ENCODE measurements at regions not wholly inside any gene's neighbourhood (a gene's known extent, or its start where the extent isn't known, plus 50 kb on each side); places are given as distances from the start of the nearest gene placed in this dataset.
A peak's percentile ranks its signal among the peaks of the same experiment; 100 is the strongest.
"Not testable (repeated sequence)": the region's sequence is repeated elsewhere in the genome, so short reads cannot be mapped to it uniquely, and the experiment has no call there.

GRCh38 chr12:104888481-104888880 lies 69.6 kb downstream of the SLC41A2 start:
- no peaks in the 10 kb centered on the region for H3K9me3 ChIP-seq
- intact Hi-C loops (cut with DNase I) = no loop called here
- TF ChIP-seq POLR2A (IDR thresholded peaks at IDR 0.05) = no peak
- TF ChIP-seq CTCF (IDR thresholded peaks at IDR 0.05) = no peak
- no peak for TF ChIP-seq POLR2AphosphoS5 (IDR thresholded peaks at IDR 0.05; ENCODE audit: insufficient read depth in 1 of 2, low read depth in 1 of 2)
- no peaks in the 10 kb centered on the region for H3K4me1 ChIP-seq
- H3K27ac ChIP-seq = no peak overlapping the region
- DNase-seq (ENCODE audit: extremely low spot score in 2 of 2) = no peak
- H3K36me3 ChIP-seq = no peaks in the 10 kb centered on the region
- H3K4me3 ChIP-seq = no peak overlapping the region
- no peaks in the 10 kb centered on the region for H3K27me3 ChIP-seq

- Histone ChIP-seq H3K4me1 (no peaks in the 10 kb centered on the region), H3K9me3 (no peaks in the 10 kb centered on the region), H3K27ac (no peak overlapping the region), H3K27me3 (no peaks in the 10 kb centered on the region), H3K4me3 (no peak overlapping the region), H3K36me3 (no peaks in the 10 kb centered on the region)
- no peak for DNase-seq (ENCODE audit: extremely low spot score in 2 of 2)
- TF ChIP-seq POLR2A (IDR thresholded peaks at IDR 0.05) (no peak), CTCF (IDR thresholded peaks at IDR 0.05) (no peak), POLR2AphosphoS5 (IDR thresholded peaks at IDR 0.05; ENCODE audit: insufficient read depth in 1 of 2, low read depth in 1 of 2) (no peak)
- intact Hi-C loops (cut with DNase I) = no loop called here
Observed at GRCh38 chr12:104887452-104887851, 70.6 kb downstream of the SLC41A2 start.

DNA sequence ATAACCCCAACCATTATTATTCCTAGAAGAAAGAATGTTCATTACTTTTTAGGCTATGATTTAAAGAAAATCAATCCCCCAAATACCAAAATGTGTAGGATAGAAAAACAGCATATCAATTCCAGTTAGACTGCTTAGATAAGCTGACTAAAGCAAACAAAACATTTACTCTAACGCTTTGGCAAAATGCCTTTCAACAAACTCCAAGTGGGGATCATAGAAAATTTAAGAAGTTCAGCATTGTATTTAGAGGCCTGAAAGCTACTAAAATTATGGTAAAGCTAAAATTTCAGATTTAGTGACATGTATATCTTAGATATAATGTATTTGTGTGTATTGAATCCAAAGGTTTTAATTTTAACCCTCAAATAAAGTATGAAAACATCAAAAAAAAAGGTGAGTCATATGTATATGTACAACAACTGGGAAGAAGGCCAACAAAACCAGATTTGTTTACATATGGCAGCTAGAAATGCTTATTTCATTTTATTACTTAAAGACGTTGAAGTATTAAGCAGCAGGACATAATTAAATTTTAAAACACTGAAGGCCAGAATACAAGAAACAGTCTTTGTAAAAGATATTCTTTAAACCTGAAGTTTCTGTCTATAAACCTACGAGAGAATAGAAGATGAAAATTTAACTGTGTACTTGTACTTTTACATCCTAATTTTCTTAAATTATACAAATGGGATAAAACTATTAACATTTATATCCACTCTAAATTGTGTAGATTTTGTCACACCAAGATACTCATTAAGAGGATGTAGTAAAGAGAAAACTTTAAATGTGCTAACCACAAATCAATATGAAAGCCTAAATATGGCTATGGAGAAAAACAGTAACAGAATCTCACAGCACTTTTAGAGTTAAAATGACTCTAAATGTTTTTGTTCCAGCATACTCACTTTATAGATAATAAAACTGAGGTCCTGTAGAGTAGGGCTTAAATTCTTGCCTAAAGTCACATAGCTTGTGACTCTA lies 71.4 kb downstream of the SLC41A2 start:
- Histone ChIP-seq H3K9me3 (no peaks in the 10 kb centered on the region), H3K4me1 (no peaks in the 10 kb centered on the region), H3K36me3 (no peaks in the 10 kb centered on the region), H3K27me3 (no peaks in the 10 kb centered on the region), H3K4me3 (no peak overlapping the region), H3K27ac (no peak overlapping the region)
- no peak for DNase-seq (ENCODE audit: extremely low spot score in 2 of 2)
- intact Hi-C loops (cut with DNase I) = no loop called here
- TF ChIP-seq POLR2AphosphoS5 (IDR thresholded peaks at IDR 0.05; ENCODE audit: insufficient read depth in 1 of 2, low read depth in 1 of 2) (no peak), POLR2A (IDR thresholded peaks at IDR 0.05) (no peak), CTCF (IDR thresholded peaks at IDR 0.05) (no peak)

- H3K36me3 ChIP-seq; H3K4me1 ChIP-seq; H3K9me3 ChIP-seq; H3K27me3 ChIP-seq; H3K27ac ChIP-seq; H3K4me3 ChIP-seq; DNase-seq (ENCODE audit: extremely low spot score in 2 of 2): not testable (repeated sequence)
- intact Hi-C loops (cut with DNase I) = loop anchor here (5.0 kb wide), 1 partner anchor 497 kb away; no protein-coding TSS in a partner anchor
Observed at GRCh38 chr12:104878858-104879257, 79.2 kb downstream of the SLC41A2 start.

GRCh38 chr12:104877103-104877705 lies 80.9 kb downstream of the SLC41A2 start:
- intact Hi-C loops (cut with DNase I) = loop anchor here (5.0 kb wide), 1 partner anchor 495 kb away; no protein-coding TSS in a partner anchor
- H3K4me1 ChIP-seq = no peaks in the 10 kb centered on the region
- H3K27ac ChIP-seq = no peak overlapping the region
- no peak for DNase-seq (ENCODE audit: extremely low spot score in 2 of 2)
- H3K27me3 ChIP-seq = no peaks in the 10 kb centered on the region
- no peaks in the 10 kb centered on the region for H3K36me3 ChIP-seq
- H3K4me3 ChIP-seq = no peak overlapping the region
- TF ChIP-seq CTCF (IDR thresholded peaks at IDR 0.05) (peak; percentile 41 to 82 (median 42)), POLR2AphosphoS5 (IDR thresholded peaks at IDR 0.05; ENCODE audit: insufficient read depth in 1 of 2, low read depth in 1 of 2) (no peak)
- no peaks in the 10 kb centered on the region for H3K9me3 ChIP-seq
